Keratinocyte (primary cell): ENCODE measurements at regions not wholly inside any gene's neighbourhood (a gene's known extent, or its start where the extent isn't known, plus 50 kb on each side); places are given as distances from the start of the nearest gene placed in this dataset.

Experiments used
- DNase-seq: peaks from one replicate; pipeline ENCODE4 v3.0.0-alpha.2; 2011; ENCODE audit warnings: low read depth, missing footprints, low spot score
- FAIRE-seq: peaks from 2 replicates; lab custom pipeline; 2011; peaks lifted over from hg19 to GRCh38; lab: Jason Lieb, UNC
- H2AFZ ChIP-seq: 2 replicates; pipeline ENCODE4 v1.6.0; 2012; ENCODE audit warnings: low read length, control low read depth, inconsistent platforms; ENCODE audit not compliant: control insufficient read depth
- H3K27ac ChIP-seq: 2 replicates; pipeline ENCODE4 v1.5.1; 2011; ENCODE audit warnings: low read length; ENCODE audit not compliant: control insufficient read depth, insufficient read depth
- H3K27me3 ChIP-seq: 3 replicates; pipeline ENCODE4 v1.6.0; 2011; ENCODE audit warnings: low read length; ENCODE audit not compliant: control insufficient read depth, insufficient read depth; ENCODE audit errors: extremely low read depth
- H3K36me3 ChIP-seq, 2 experiments: 2 replicates in 1 of 2; 3 replicates in 1 of 2; pipeline ENCODE4 v1.5.1; 2011; ENCODE audit warnings: low read length in 2 of 2, mild to moderate bottlenecking in 1 of 2; ENCODE audit not compliant: control insufficient read depth in 2 of 2, insufficient read depth in 2 of 2; ENCODE audit errors: extremely low read depth in 1 of 2
- H3K4me1 ChIP-seq: 3 replicates; pipeline ENCODE4 v1.5.1; 2011; ENCODE audit warnings: low read length; ENCODE audit not compliant: control insufficient read depth, insufficient read depth; ENCODE audit errors: extremely low read depth
- H3K4me2 ChIP-seq: 3 replicates; pipeline ENCODE4 v1.6.0; 2011; ENCODE audit warnings: low read depth, low read length; ENCODE audit not compliant: control insufficient read depth, insufficient read depth; ENCODE audit errors: extremely low read depth
- H3K4me3 ChIP-seq, 3 experiments: fragments of 200-600 bp in 1 of 3; sonication (generic) in 1 of 3; 2 replicates in 2 of 3; 3 replicates in 1 of 3; pipeline ENCODE4 v1.5.1; 2011 to 2016; ENCODE audit warnings: low read length in 3 of 3, mild to moderate bottlenecking in 3 of 3, control low read depth in 2 of 3, inconsistent platforms in 1 of 3, low read depth in 1 of 3, mixed read lengths in 1 of 3, mixed run types in 1 of 3, moderate library complexity in 1 of 3; ENCODE audit not compliant: control insufficient read depth in 2 of 3, insufficient read depth in 2 of 3; ENCODE audit errors: extremely low read depth in 1 of 3
- H3K79me2 ChIP-seq: 2 replicates; pipeline ENCODE4 v1.6.0; 2012; ENCODE audit warnings: low read length; ENCODE audit not compliant: control insufficient read depth, insufficient read depth
- H3K9ac ChIP-seq: 3 replicates; pipeline ENCODE4 v1.6.0; 2011; ENCODE audit warnings: low read length; ENCODE audit not compliant: control insufficient read depth, insufficient read depth; ENCODE audit errors: extremely low read depth
- H3K9me1 ChIP-seq: 3 replicates; pipeline ENCODE4 v1.6.0; 2011; ENCODE audit warnings: low read length; ENCODE audit not compliant: control insufficient read depth, insufficient read depth; ENCODE audit errors: extremely low read depth
- H3K9me3 ChIP-seq: 2 replicates; pipeline ENCODE4 v1.5.1; 2012; ENCODE audit warnings: low read depth, low read length; ENCODE audit not compliant: control insufficient read depth
- H4K20me1 ChIP-seq: 3 replicates; pipeline ENCODE4 v1.6.0; 2011; ENCODE audit warnings: low read length; ENCODE audit not compliant: control insufficient read depth, insufficient read depth; ENCODE audit errors: extremely low read depth
- CTCF ChIP-seq, 3 experiments: IDR thresholded peaks in 1 of 3; conservative IDR thresholded peaks in 1 of 3; optimal IDR thresholded peaks in 1 of 3; 2 replicates in 2 of 3; 3 replicates in 1 of 3; pipeline versions ENCODE3 to v1.5.1; 2011; ENCODE audit warnings: low read length in 3 of 3, mild to moderate bottlenecking in 3 of 3, moderate library complexity in 2 of 3, control low read depth in 1 of 3, inconsistent platforms in 1 of 3; ENCODE audit not compliant: insufficient read depth in 2 of 3; ENCODE audit errors: extremely low read depth in 1 of 3
- EZH2 ChIP-seq: IDR thresholded peaks from one replicate; pipeline ENCODE4 v1.6.1; 2012; ENCODE audit warnings: inconsistent platforms, mild to moderate bottlenecking, low read length, moderate library complexity
- dilution Hi-C: fragments of 300-500 bp; cut with MboI; formaldehyde crosslinking; loops from one replicate; pipeline ENCODE4 v1.7.0; 2020; ENCODE audit warnings: low sequenced_read_pairs; ENCODE audit not compliant: extremely low pct_ligation_motif_present

DNA sequence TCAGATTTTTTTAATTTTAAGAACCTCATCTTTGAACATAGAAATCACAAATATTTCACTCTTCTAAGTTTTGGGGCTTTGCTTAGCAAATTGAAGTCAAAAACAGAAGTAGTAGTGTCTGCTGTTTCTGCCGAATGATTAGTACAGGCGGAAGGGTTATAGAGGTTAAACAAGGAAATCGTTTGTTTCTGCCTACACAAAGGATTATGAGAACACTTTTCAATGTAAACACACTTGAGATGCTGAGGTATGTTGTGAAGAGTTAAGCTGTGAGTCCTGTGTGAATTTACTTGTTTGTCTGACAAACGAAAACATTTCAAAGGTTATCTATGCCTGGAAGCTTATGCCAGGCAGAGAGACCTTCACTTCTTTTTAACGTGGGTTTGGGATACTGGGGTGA, 224.8 kb downstream of the CETN3 start:
- no peak overlapping the region for H3K27ac ChIP-seq
- no peaks in the 10 kb centered on the region for H3K9me1 ChIP-seq
- H3K4me1 ChIP-seq, result no peaks in the 10 kb centered on the region
- no peaks in the 10 kb centered on the region for H3K27me3 ChIP-seq
- no peaks in the 10 kb centered on the region for H4K20me1 ChIP-seq
- no peak overlapping the region for H3K9ac ChIP-seq
- H2AFZ ChIP-seq, result no peak overlapping the region
- H3K4me3 ChIP-seq, result no peak overlapping the region
- no peaks in the 10 kb centered on the region for H3K9me3 ChIP-seq
- TF ChIP-seq EZH2, result no peak
- TF ChIP-seq CTCF (optimal IDR thresholded peaks at IDR 0.05 in 1 of 3, IDR thresholded peaks at IDR 0.05 in 1 of 3, conservative IDR thresholded peaks at IDR 0.05 in 1 of 3; ENCODE audit: extremely low read depth in 1 of 3, insufficient read depth in 2 of 3, low read length in 3 of 3), result no peak
- no peaks in the 10 kb centered on the region for H3K79me2 ChIP-seq
- dilution Hi-C loops, result no loop called here
- H3K36me3 ChIP-seq, result no peaks in the 10 kb centered on the region
- no peak for DNase-seq
- no peak for FAIRE-seq
- H3K4me2 ChIP-seq, result no peak overlapping the region

GRCh38 chr5:90182726-90183125, 226.8 kb downstream of the CETN3 start:
- Histone ChIP-seq H2AFZ (no peak overlapping the region), H3K9ac (no peak overlapping the region), H3K36me3 (no peaks in the 10 kb centered on the region), H3K27ac (no peak overlapping the region), H3K9me1 (no peaks in the 10 kb centered on the region), H3K4me3 (no peak overlapping the region), H3K27me3 (no peaks in the 10 kb centered on the region), H3K79me2 (no peaks in the 10 kb centered on the region), H3K9me3 (no peaks in the 10 kb centered on the region), H4K20me1 (no peaks in the 10 kb centered on the region), H3K4me2 (no peak overlapping the region), H3K4me1 (no peaks in the 10 kb centered on the region)
- DNase-seq (no peak), FAIRE-seq (no peak)
- TF ChIP-seq CTCF (optimal IDR thresholded peaks at IDR 0.05 in 1 of 3, IDR thresholded peaks at IDR 0.05 in 1 of 3, conservative IDR thresholded peaks at IDR 0.05 in 1 of 3; ENCODE audit: extremely low read depth in 1 of 3, insufficient read depth in 2 of 3, low read length in 3 of 3) (no peak), EZH2 (no peak)
- dilution Hi-C loops, result no loop called here
